A673 (cell line): ENCODE measurements at regions not wholly inside any gene's neighbourhood (a gene's known extent, or its start where the extent isn't known, plus 50 kb on each side); places are given as distances from the start of the nearest gene placed in this dataset.

Source experiments
- BruUV-seq: library from RNA; stranded (reverse); fragments of 400-500 nt; replicated peaks from 2 replicates; lab custom pipeline; 2021; lab: Mats Ljungman, UMichigan
- CTCF ChIA-PET: fragments of 300-600 bp; sonication (Branson Sonifier 250); formaldehyde crosslinking; loops from one replicate; lab custom pipeline; 2022; ENCODE audit warnings: antibody characterized with exemption; lab: Charles Lee
- POLR2A ChIA-PET: fragments of 300-600 bp; sonication (Branson Sonifier 250); formaldehyde crosslinking; loops from one replicate; lab custom pipeline; 2022; ENCODE audit warnings: antibody characterized with exemption; ENCODE audit not compliant: low non-redundant PET; lab: Charles Lee
- DNase-seq: peaks from one replicate; pipeline ENCODE4 v3.0.0-alpha.2; 2015; ENCODE audit warnings: low spot score
- H3K27ac ChIP-seq: fragments of 200-600 bp; sonication (generic); 2 replicates; pipeline ENCODE4 v1.5.1; 2016; ENCODE audit warnings: mixed run types, low read depth, mild to moderate bottlenecking, mixed read lengths, antibody characterized with exemption, low read length; ENCODE audit not compliant: poor library complexity, severe bottlenecking
- H3K27me3 ChIP-seq: fragments of 200-600 bp; sonication (generic); replicated peaks from 2 replicates; pipeline ENCODE4 v1.6.1; 2017; ENCODE audit warnings: mixed run types, low read depth, mild to moderate bottlenecking, mixed read lengths, antibody characterized with exemption, low read length; ENCODE audit not compliant: insufficient read depth, poor library complexity
- H3K36me3 ChIP-seq: fragments of 200-600 bp; sonication (generic); 2 replicates; pipeline ENCODE4 v1.6.1; 2016; ENCODE audit warnings: mixed run types, mild to moderate bottlenecking, mixed read lengths, antibody characterized with exemption, low read length; ENCODE audit not compliant: insufficient read depth, poor library complexity, severe bottlenecking
- H3K4me1 ChIP-seq: fragments of 200-600 bp; sonication (generic); 2 replicates; pipeline ENCODE4 v1.6.1; 2017; ENCODE audit warnings: mixed run types, mild to moderate bottlenecking, mixed read lengths, antibody characterized with exemption, low read length; ENCODE audit not compliant: insufficient read depth, poor library complexity, severe bottlenecking
- H3K4me3 ChIP-seq: fragments of 200-600 bp; sonication (generic); 2 replicates; pipeline ENCODE4 v1.5.1; 2016; ENCODE audit warnings: low read depth, mixed run types, mild to moderate bottlenecking, mixed read lengths, low read length; ENCODE audit not compliant: poor library complexity, severe bottlenecking
- H3K9me3 ChIP-seq: fragments of 200-600 bp; sonication (generic); 2 replicates; pipeline ENCODE4 v1.6.1; 2016; ENCODE audit warnings: mixed run types, low read depth, mild to moderate bottlenecking, mixed read lengths, antibody characterized with exemption, low read length; ENCODE audit not compliant: poor library complexity, severe bottlenecking
- EZH2 ChIP-seq: fragments of 200-600 bp; sonication (generic); IDR thresholded peaks from 2 replicates; pipeline ENCODE4 v1.6.1; 2017; ENCODE audit warnings: borderline replicate concordance, low read depth, mild to moderate bottlenecking, mixed read lengths, antibody characterized with exemption, low read length; ENCODE audit not compliant: poor library complexity, severe bottlenecking
- intact Hi-C: fragments of 100-400 bp; cut with micrococcal nuclease; formaldehyde crosslinking; loops from one replicate; pipeline ENCODE4 v1.10.0; 2022; ENCODE audit not compliant: unreplicated experiment
- TF ChIP-seq, protein P1 (sequence below): fragments of 300-800, 200-600 bp; sonication (generic); conservative IDR thresholded peaks from 2 replicates; pipeline ENCODE4 v1.5.1; 2017; ENCODE audit warnings: low read depth, mild to moderate bottlenecking, antibody characterized with exemption, low read length, moderate library complexity, mixed read lengths

DNA sequence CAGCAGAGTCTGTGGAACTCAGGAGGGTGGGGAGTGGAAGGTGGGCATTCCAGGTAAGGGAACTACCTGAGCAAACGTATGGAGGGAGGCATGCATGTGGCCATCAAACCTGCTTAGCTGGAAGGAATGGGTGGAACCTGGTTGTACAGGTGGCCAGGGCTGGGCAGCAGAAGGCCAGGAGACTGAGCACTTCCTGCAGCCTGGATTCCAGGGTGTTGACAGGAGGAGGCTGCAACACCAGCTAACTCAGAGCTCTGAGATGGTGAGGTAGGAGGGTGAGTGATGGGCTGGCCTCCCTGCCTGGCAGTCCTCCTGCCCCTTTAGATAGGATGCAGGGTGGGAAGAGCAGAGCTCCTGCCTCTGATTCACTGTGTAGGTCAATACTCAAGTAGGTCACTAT lies 92.5 kb upstream of the CPEB4 start:
- TF ChIP-seq, protein P1, sequence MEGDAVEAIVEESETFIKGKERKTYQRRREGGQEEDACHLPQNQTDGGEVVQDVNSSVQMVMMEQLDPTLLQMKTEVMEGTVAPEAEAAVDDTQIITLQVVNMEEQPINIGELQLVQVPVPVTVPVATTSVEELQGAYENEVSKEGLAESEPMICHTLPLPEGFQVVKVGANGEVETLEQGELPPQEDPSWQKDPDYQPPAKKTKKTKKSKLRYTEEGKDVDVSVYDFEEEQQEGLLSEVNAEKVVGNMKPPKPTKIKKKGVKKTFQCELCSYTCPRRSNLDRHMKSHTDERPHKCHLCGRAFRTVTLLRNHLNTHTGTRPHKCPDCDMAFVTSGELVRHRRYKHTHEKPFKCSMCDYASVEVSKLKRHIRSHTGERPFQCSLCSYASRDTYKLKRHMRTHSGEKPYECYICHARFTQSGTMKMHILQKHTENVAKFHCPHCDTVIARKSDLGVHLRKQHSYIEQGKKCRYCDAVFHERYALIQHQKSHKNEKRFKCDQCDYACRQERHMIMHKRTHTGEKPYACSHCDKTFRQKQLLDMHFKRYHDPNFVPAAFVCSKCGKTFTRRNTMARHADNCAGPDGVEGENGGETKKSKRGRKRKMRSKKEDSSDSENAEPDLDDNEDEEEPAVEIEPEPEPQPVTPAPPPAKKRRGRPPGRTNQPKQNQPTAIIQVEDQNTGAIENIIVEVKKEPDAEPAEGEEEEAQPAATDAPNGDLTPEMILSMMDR: no peak
- TF ChIP-seq EZH2: no peak
- ChIA-PET POLR2A (no interaction called here), CTCF (no interaction called here)
- Histone ChIP-seq H3K27ac (no peak overlapping the region), H3K4me3 (no peak overlapping the region), H3K36me3 (no peaks in the 10 kb centered on the region), H3K9me3 (no peaks in the 10 kb centered on the region), H3K27me3 (no peaks in the 10 kb centered on the region), H3K4me1 (no peaks in the 10 kb centered on the region)
- no TSS peak for BruUV-seq
- no peak for DNase-seq
- intact Hi-C loops: no loop called here

DNA sequence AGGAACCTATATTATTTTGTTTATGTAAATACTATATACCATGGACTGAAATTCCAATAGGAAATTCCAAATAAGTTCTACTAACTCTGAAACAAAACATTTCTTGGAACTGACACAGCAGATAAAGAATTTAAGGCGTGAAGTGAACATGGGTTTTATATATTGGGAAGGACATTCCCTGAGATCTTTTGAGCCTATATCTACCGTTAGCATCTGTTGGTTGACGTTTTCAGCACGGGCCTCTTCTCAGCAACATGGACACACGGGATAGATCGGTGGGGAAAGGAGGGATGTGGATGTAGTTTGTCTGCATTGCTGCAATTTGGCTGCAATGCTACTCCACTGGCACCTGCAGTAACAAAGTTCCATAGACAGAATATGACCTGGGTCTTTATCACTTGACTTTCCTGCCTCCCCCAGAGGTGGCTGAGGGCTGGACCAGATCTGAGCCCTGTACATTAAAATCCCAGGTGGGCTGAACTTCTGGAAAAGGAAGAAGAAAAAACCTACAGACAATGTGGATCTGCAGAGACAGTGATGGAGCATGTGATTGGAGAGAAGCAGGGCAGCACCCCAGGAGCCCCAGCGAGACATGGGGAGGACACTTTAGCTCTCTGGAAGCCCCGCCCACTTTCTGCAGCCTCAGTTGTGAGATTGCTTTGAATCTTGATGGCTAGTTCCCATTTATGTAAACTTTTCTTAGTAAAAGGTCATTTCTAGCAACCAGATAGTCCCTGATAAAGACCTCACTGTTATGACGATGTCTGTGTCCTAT lies 91.2 kb upstream of the CPEB4 start:
- Histone ChIP-seq H3K4me1 (no peaks in the 10 kb centered on the region), H3K27ac (no peak overlapping the region), H3K9me3 (no peaks in the 10 kb centered on the region), H3K27me3 (no peaks in the 10 kb centered on the region), H3K4me3 (no peak overlapping the region), H3K36me3 (no peaks in the 10 kb centered on the region)
- ChIA-PET POLR2A (no interaction called here), CTCF (no interaction called here)
- no peak for TF ChIP-seq EZH2
- TF ChIP-seq, protein P1: no peak
- intact Hi-C loops: no loop called here
- BruUV-seq: no TSS peak
- no peak for DNase-seq

DNA sequence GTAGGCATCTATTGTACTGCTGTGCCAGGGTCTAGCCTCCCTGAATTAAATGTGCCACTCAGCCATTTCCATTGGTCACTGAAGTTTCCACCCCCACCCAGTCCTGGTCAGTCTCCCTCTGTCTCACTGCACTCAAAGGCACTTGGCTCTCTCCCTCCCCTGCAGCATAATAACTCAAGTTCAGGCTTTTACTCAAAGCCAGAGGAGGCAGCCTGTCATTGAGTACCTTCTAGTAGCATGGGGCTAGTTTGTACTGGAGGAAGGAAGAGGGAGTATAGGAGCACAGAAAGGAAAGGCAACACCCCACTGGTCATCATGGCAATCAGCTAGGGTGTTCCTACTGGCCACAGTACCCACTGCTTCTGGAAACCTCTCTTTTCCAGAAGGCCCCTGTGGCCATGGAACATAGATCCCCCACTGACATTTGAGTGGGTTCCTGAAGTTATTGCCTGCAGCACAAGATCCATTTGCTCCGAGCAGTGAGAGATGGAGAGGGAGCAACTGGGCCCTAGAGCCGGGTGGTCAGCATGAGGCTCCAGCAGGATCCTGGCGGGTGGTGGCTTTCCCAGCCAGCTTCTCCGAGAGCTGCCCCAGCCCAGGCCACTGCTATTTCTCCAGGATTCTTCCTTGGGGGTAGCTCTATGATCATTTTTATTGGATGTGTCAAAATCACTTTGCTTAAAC lies 89.9 kb upstream of the CPEB4 start:
- BruUV-seq: no TSS peak
- Histone ChIP-seq H3K4me1 (no peaks in the 10 kb centered on the region), H3K4me3 (no peak overlapping the region), H3K9me3 (no peaks in the 10 kb centered on the region), H3K27me3 (no peaks in the 10 kb centered on the region), H3K36me3 (no peaks in the 10 kb centered on the region), H3K27ac (no peak overlapping the region)
- no peak for DNase-seq
- ChIA-PET POLR2A (no interaction called here), CTCF (no interaction called here)
- TF ChIP-seq, protein P1: no peak
- intact Hi-C loops: no loop called here
